Neural progenitor cell (in vitro differentiated cells): ENCODE measurements at regions not wholly inside any gene's neighbourhood (a gene's known extent, or its start where the extent isn't known, plus 50 kb on each side); places are given as distances from the start of the nearest gene placed in this dataset.

Experiments used
- EZH2 ChIP-seq: fragments of 200-600 bp; sonication (generic); IDR thresholded peaks from 2 replicates; pipeline ENCODE4 v1.6.1; 2017; ENCODE audit warnings: antibody characterized with exemption, mild to moderate bottlenecking, moderate library complexity
- TF ChIP-seq, protein P1 (sequence below): fragments of 200-600 bp; sonication (generic); IDR thresholded peaks from 2 replicates; pipeline ENCODE4 v1.5.1; 2017; ENCODE audit warnings: antibody characterized with exemption, mild to moderate bottlenecking

DNA sequence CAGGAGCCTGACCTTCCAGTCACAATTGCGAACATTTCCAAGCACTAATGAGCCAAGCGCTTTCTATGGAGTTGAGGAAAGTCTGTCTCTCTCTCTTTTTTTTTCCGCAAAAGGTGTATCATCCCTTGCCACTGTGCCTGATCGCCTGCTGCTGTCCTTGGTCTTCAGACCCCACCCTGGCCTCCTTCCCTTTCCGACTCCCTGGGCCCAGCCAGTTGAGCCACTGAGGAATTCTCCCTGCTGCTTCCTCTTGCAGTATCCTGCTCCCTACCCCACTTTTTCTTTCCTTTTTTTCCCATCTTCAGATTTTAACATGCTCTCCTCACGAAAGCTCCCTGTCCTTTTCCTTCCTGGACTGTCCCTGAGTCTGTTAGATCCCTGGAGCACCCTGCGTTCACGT, 396.5 kb upstream of the C2CD4B start:
- TF ChIP-seq, protein P1, sequence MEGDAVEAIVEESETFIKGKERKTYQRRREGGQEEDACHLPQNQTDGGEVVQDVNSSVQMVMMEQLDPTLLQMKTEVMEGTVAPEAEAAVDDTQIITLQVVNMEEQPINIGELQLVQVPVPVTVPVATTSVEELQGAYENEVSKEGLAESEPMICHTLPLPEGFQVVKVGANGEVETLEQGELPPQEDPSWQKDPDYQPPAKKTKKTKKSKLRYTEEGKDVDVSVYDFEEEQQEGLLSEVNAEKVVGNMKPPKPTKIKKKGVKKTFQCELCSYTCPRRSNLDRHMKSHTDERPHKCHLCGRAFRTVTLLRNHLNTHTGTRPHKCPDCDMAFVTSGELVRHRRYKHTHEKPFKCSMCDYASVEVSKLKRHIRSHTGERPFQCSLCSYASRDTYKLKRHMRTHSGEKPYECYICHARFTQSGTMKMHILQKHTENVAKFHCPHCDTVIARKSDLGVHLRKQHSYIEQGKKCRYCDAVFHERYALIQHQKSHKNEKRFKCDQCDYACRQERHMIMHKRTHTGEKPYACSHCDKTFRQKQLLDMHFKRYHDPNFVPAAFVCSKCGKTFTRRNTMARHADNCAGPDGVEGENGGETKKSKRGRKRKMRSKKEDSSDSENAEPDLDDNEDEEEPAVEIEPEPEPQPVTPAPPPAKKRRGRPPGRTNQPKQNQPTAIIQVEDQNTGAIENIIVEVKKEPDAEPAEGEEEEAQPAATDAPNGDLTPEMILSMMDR = no peak
- no peak for TF ChIP-seq EZH2
